ENCODE measurements at regions not wholly inside any gene's neighbourhood (a gene's known extent, or its start where the extent isn't known, plus 50 kb on each side); places are given as distances from the start of the nearest gene placed in this dataset.

GRCh38 chr5:155268770-155269425 is 255.3 kb downstream of the KIF4B start:
- TF ChIP-seq ZNF274 (IDR thresholded peaks at IDR 0.05; ENCODE audit: borderline replicate concordance, low read depth, low read length) = no peak
- no peak for TF ChIP-seq ASH1L (IDR thresholded peaks at IDR 0.05; ENCODE audit: borderline replicate concordance, low read depth, partially characterized antibody)
